GM10248 (cell line): ENCODE measurements at regions not wholly inside any gene's neighbourhood (a gene's known extent, or its start where the extent isn't known, plus 50 kb on each side); places are given as distances from the start of the nearest gene placed in this dataset.

Experiments used
- CTCF ChIA-PET: fragments of 300-600 bp; sonication (Branson Sonifier 250); formaldehyde crosslinking; extraction: SDS; loops from one replicate; lab custom pipeline; 2021; ENCODE audit warnings: antibody characterized with exemption; lab: Yijun Ruan, JAX
- POLR2A ChIA-PET: fragments of 350-650 bp; sonication (Branson Sonifier 250); formaldehyde crosslinking; extraction: SDS; loops from one replicate; lab custom pipeline; 2020; ENCODE audit warnings: antibody characterized with exemption; lab: Yijun Ruan, JAX
- DNase-seq: peaks from one replicate; pipeline ENCODE4 v3.0.0; 2012; ENCODE audit errors: extremely low spot score
- TF ChIP-seq, protein P1 (sequence below): IDR thresholded peaks from 2 replicates; pipeline ENCODE4 v1.5.1; 2012; ENCODE audit warnings: mild to moderate bottlenecking, low read depth; ENCODE audit errors: extremely low read depth, missing control alignments, control extremely low read depth

DNA sequence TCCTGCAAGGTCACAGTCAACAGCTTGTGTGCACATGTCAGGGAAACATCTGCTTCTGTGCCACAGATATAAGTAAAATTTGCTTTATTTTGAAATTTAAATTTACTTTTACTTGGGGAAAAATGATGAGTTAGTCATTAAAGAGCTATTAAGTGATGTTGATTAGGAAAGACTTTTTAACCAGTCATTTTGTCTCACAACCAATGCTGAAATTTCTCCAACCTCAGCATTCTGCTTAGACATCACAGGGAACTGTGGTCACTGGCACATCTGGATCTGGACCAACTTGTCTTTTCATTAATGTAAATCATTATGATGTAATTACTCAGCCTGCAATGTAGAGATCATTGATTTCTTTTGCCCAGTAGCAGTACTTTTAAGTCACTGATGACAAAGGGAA is 301.0 kb downstream of the TTLL7 start:
- DNase-seq, result no peak
- ChIA-PET CTCF (interaction anchor here (1.4 kb wide), 1 partner anchor 81 kb away, joined by 3 read pairs; no protein-coding TSS in a partner anchor), POLR2A (no interaction called here)
- TF ChIP-seq, protein P1, sequence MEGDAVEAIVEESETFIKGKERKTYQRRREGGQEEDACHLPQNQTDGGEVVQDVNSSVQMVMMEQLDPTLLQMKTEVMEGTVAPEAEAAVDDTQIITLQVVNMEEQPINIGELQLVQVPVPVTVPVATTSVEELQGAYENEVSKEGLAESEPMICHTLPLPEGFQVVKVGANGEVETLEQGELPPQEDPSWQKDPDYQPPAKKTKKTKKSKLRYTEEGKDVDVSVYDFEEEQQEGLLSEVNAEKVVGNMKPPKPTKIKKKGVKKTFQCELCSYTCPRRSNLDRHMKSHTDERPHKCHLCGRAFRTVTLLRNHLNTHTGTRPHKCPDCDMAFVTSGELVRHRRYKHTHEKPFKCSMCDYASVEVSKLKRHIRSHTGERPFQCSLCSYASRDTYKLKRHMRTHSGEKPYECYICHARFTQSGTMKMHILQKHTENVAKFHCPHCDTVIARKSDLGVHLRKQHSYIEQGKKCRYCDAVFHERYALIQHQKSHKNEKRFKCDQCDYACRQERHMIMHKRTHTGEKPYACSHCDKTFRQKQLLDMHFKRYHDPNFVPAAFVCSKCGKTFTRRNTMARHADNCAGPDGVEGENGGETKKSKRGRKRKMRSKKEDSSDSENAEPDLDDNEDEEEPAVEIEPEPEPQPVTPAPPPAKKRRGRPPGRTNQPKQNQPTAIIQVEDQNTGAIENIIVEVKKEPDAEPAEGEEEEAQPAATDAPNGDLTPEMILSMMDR, result no peak

DNA sequence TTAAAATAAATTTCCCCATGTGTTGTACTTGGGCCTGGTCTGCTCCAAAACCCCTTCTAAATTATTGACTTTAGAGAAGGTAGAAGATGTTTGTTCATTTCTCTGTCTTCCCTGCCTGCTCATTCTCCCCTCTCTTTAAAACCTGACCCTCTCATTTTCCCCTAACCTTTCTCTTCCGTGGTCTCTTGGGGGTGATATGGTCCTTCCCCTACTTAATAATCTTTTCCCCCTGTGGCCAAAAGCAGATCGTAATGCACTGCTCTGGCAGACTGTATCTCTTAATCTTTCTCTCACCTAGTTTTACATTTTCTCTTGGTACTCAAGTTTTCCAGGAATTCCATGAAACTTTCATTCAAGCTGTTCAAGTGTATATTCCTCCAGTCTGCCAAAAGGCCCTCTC is 301.7 kb downstream of the TTLL7 start:
- TF ChIP-seq, protein P1, result no peak
- DNase-seq, result no peak
- CTCF ChIA-PET, result interaction anchor here (1.4 kb wide), 1 partner anchor 82 kb away, joined by 3 read pairs; no protein-coding TSS in a partner anchor
- POLR2A ChIA-PET, result no interaction called here

DNA sequence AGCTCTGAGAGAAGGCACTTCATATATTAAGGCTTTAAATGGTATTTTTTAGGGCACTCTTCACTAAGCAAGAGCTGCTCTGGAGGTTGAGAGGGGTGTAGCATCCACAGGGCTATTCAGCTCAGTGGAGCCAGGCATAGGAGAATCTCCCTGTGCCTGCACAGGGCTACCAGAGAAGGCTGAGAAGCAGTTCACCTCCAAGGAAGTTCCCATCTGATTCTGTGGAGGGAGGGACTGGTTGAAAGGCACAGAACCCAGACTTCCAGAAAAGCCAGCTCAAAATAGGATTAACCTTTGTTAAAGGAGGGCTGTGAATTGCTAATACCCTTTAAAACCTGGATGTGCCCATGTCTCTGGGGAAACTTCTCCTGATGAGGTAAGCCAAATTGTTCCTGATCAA is 304.5 kb downstream of the TTLL7 start:
- TF ChIP-seq, protein P1, result no peak
- ChIA-PET CTCF (no interaction called here), POLR2A (no interaction called here)
- DNase-seq, result no peak

DNA sequence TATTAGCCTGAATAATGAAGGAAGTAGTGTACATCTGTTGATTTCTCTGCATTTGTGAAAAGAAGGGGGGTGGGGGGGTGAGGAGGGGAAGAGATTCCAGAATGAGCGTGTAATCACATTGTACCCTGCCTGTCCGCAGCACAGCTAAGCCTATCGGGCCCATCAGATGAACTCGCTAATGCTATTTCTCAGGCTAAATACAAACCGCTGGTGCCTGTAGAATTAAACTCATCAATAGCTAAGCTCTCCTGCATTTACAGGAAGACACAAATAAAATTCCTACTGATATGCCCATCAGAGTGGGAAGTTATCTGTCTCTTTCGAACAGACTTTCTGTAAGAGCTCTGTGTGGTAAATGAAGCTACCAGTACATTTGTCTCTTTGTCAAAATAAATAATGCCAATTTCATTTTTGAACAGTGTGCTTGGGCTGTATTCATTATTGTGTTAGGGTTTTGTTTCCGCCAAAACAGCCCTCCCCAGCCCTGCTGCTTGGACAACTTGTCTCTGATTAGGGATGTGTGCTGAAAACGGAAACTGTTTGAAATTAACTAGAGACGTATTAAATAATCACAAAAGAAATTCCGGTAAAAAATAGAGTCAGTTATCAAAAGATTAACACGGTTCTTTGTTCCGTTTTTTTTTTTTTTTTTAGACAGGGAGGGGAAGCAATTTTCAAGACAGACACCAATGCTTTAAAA is 305.4 kb downstream of the TTLL7 start:
- POLR2A ChIA-PET, result no interaction called here
- no peak for DNase-seq
- TF ChIP-seq, protein P1, result no peak

DNA sequence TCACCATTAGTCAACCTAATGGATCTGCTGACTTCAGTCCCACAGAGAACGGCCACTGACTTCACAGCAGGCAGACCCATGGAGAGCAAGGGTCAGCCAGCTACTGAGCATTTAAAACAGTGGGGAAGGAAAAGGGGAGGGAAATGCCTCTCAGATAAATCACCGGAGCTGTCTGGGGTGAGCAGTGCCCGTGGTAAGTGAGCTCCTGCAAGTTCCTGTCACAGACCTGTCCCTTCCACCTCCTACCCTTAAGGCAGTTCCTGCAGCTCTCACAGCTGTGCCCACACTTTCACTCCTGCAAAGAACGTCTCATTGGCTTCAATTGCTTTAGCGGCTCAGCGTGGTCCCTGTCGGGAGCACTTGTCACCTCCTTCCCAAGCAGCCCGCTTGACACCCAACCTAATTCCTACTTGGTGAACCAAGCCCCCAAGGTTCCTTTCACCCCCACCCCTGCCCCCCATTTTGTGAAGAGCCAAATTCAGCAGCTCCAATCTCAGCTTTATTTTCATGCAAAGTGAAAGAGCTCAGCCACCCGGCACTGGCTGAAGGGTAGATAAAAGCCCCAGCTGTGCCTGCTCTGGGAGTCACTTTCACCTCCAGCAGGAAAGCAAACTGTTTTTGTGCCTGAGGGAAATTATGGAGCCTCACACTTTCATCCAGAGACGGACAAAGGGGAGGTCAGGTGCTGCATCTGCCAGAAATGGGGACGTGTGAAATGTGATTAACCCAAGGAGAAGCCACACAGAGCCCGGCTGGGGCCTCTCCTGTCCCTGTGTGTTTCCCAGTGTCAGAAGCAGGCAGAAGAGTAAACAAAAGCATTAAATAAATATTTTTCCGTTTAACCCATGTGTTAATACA is 306.2 kb downstream of the TTLL7 start:
- TF ChIP-seq, protein P1, result no peak
- ChIA-PET CTCF (no interaction called here), POLR2A (no interaction called here)
- peak; percentile 10 for DNase-seq

More for the DNA sequence above, 305.4 kb downstream of the TTLL7 start:
- CTCF ChIA-PET, result no interaction called here

DNA sequence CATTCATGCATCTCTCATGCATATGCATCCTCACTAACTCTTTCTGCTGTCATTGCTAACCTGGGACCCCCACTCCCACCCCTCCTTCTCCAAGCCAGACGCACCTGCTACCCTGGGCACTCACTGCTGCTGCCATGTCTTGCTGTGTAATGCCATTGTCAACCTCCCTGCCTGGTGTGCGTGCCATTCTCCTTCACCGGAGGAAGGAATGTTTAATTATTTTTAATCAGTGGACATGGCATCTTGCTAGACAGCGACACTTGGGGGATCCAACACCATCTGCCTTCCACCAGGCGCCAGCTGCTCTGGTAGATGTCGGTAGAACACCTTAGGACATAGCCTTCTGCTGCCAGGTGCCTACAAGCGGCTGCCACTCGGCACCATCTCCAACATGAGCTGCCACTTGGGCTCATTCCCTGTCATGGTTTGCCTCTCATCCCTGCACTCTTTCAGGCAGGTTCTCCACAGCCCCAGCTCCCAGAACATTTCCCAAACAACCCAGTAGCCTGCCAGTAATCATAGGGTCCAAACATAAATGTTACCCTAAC is 306.9 kb downstream of the TTLL7 start:
- POLR2A ChIA-PET, result no interaction called here
- DNase-seq, result no peak
- CTCF ChIA-PET, result no interaction called here
- TF ChIP-seq, protein P1, result no peak
